GM19468 (cell line): ENCODE measurements at regions not wholly inside any gene's neighbourhood (a gene's known extent, or its start where the extent isn't known, plus 50 kb on each side); places are given as distances from the start of the nearest gene placed in this dataset.
A peak's percentile ranks its signal among the peaks of the same experiment; 100 is the strongest.

ENCODE experiments used
- ATAC-seq: cut with Tn5 transposase; IDR thresholded peaks from one replicate; pipeline ENCODE4 v1.9.1; 2021; ENCODE audit warnings: mild to moderate bottlenecking, moderate library complexity, moderate number of reproducible peaks; ENCODE audit not compliant: unreplicated experiment; ENCODE audit errors: extremely low read depth

DNA sequence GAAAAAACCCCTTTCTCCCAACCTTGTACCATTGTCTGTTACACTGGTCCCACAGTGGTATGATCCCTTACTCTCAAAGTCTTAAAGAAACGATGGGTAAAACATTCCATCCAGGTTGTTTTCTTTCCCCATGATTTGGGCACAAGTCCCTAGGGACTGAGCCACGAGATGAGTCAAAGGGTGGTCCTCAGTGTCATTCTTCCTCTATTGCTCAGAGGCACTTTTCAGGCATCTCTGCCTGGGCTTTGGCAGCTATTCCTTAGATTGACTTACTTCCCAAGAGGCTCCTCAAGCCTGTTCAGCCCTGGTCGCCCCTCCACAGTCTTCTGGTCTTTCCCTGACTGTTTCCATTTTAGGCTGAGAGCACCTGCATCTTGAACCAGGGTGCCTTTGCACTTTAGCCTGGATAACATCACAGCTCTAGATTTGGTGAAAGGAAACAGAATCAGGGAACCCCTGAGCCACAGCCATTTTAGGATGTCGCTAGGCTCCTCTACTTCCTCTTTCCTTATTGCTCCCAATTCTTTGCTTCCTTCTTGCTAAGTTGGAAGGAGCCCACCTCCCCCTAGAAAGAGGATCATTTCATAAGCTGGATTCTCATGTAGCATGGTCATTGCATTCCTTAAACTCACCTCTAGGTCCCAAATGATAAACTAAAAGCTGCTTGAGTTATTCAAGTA, 131.0 kb upstream of the TPRG1 start:
- ATAC-seq, result no peak

DNA sequence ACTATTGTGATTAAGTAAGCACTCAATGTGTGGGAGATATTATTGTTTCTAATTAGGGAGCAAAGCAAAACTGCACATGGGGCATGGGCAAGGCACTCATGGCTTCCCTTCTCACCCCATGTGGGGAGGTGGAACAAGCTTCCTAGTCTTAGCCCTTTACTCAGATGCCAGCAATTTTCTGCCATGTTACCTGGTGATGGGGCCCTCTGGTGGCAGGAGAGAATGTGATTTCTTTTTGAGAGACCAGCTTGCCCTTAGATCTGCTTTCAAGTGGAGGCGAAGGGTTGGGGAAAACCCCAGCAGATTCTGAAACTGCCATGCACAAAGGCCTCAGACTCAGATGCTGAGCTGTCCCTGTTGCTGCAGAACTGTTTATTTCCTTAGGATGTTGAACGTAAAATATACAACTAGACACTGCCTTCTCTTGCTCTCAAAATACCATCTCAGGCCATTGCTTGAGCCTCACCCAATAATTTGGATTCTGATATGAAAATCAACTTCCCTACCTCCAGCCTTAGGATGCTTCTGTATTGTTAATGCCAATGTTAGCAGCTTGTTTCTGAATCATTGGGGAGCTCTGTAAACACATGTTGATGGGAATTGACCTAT, 130.2 kb upstream of the TPRG1 start:
- ATAC-seq, result peak; percentile 33

DNA sequence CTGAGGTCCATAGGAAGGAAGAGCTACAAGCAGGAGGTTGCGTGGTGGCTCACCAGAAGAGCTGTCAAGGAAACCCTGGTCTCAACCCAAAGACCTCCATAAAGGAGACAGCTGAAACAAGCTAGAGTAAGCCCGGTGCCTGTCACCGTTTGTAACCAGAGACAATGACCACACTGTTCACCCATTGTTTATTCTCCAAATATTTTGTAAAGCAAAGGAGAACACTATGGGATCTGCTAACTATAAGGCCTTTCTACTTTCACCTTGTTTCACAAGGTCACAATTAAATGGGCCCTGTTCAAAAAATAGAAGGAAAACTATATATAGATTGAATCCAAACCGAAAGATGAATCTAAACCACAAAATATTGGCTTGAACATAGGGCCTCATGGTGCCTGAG, 128.9 kb upstream of the TPRG1 start:
- no peak for ATAC-seq

DNA sequence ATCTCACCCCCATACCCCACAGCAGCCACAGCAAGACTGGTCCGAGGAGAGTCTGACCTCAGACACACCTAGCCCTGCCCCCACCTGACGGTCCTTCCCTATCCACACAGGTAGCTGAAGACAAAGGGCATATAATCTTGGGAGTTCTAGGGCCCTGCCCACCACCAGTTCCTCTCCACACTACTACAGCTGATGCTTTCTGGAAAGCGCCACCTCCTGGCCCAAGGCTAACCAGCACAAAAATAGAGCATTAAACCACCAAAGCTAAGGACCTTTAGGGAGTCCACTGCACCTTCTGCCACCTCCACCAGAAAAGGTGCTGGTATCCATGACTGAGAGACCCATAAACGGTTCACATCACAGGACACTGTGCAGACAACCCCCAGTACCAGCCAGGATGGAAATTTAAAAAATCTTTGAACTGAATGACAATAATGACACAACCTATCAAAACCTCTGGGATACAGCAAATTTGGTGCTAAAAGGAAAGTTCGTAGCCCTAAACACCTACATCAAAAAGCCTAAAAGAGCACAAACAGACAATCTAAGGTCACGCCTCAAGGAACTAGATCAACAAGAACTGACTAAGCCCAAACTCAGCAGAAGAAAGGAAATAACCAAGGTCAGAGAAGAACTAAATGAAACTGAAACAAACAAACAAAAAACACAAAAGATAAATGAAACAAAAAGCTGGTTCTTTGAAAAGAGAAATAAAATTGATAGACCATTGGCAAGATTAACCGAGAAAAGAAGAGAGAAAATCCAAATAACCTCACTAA, 122.1 kb upstream of the TPRG1 start:
- ATAC-seq, result no peak

DNA sequence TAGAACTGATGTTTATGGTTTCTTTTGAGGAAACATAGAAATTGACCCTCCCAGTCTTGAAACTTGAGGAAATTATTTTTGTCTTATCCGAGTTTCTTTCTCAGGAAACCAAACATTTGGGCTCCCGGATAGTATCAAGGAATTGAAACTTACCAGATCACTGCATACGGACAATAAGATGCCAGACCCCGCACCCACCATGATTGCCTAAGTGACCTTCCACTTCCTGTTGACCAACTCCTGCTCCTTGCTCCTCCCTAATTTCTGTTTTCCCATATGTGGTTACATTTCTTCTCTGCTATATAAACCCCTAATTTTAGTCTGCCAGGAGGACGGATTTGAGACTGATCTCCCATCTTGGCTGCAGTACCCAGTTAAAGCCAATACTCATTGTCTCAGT, 118.4 kb upstream of the TPRG1 start:
- ATAC-seq, result no peak

DNA sequence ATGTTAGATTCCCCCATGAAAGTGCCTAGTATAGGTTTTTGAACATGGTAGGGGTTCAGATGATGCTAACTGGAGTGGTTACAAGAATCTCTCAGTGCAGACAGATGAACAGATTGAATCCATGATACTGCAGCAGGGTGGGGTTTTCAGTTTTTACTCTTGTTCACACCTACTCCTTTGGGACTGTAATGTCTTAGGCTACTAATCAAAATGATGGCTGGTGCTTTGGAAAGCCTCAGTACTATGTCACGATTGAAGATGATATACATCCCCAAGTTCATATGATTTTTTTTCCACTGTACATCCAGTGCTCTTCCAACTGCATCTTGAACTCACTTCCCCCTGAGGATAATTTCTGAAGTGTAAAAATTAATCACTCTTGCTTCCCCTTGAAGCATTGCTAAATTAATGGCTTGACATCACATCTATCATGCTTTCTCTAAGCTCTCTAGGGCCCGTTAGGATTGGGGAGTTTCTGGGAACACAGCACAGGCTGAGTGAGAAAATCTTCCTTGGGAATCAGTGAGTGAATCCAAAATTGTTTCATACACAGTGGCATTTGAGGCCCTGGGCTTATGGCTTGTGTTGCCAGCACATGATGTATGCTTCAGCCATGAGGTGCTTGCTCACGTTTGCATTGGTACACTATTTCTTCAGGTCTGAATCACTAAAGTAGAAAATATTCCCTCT, 115.0 kb upstream of the TPRG1 start:
- ATAC-seq, result no peak

DNA sequence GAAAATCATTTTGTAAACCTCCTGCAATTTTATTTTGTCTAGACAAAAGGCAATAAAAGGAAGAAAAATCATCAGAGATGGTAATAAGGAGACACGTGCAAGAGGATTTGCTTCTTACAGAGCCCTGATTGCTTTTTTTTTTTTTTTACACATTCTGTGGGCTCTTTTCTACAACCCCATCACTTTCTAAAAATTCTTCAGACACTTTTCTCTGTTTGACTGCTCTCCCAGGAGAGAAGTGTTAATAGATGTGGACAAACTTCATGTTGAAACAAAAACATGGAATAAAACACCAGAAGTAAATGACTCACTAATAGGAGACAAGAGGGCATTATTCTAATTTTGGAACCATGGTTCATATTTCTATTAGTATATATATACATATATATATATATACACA, 114.4 kb upstream of the TPRG1 start:
- ATAC-seq, result no peak

DNA sequence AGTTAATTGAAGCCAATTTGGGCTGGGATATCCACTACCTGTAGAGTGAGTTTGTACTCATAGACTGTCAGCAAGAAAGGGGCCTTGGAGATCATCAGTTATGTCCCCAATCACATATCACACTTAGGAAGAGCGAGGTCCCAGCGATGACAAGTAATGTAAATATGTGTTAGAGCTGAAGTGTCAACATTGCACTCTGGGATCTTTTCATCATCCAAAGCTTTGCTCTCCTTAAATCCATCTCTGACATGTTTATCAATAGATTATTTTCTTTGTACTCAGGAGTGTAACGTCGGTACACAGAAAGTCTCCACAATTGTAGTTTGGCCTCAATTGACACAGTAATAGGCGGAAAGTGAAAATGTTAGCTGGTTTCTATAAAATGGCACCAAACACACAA, 113.7 kb upstream of the TPRG1 start:
- no peak for ATAC-seq

DNA sequence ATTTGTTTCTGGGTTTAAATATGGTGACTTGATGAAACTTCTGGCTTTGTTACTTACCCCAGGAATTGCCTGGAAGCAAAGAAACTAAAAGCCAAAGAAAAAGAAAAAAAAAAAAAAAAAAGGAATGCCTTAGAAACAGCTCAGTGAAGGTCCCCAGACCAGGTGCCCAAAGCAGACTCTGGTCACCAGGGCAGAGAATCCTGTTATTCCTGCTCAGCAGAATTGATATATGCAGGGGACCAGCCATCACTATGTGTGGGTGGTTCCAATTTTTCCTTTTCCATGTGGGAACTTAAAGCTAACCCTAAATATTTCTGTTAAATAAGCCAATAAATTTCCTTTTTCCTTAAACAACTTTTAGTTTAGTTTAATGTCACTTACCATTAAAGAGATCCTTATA, 100.8 kb upstream of the TPRG1 start:
- no peak for ATAC-seq

DNA sequence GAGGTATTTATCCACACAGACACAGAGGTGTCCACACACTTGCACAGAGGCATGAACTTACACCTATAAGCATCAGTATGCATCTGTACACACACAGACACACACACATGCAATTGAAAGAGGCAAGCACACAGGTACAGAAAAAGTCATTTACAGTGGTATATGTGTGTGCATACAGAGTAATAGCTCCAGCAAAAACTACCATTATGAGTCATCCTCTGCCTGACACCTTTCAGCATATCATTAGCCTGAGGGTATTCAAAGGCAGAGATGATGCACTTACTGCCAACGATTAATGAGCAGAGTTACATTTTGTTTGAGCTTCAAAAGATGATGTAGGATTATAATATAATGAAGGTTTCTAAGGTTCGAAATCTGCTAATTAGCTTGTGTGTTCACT, 100.3 kb upstream of the TPRG1 start:
- ATAC-seq, result no peak

DNA sequence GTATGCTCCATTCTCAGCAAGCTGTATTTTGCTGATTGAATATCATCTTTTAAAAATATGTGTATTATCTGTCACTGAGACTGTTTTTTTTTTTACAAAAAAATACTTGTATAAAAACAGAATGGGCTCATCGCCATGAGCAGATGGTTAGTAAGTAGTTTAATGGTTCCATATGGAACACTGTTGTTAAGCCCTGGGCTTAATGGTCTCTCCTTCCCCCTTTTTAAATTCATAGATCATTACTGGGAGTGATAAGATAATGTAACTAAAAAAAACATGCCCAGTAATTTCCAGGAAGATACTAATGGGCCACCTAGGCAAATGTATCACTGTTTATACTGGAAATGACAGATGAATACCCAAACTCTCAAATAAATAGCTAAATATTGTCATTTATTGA, 95.3 kb upstream of the TPRG1 start:
- no peak for ATAC-seq

DNA sequence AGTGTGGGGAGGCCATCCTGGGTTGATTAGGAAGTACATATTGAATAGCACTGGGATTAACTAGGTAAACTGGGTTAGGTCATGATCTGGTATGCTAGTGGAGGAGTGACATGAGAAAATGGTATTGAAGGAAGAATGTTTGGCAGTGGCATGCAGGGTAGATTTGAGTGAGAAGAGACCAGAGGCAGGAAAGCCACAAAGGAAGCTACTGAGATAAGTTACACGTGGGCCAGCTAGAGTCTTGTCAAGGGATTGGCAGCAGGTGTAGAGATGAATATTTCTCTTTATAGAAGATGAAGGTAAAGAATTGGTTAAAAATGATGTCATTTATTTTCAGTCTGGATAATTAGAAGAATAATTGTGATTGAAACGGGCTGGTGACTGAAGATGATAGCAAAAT, 91.0 kb upstream of the TPRG1 start:
- ATAC-seq, result no peak

DNA sequence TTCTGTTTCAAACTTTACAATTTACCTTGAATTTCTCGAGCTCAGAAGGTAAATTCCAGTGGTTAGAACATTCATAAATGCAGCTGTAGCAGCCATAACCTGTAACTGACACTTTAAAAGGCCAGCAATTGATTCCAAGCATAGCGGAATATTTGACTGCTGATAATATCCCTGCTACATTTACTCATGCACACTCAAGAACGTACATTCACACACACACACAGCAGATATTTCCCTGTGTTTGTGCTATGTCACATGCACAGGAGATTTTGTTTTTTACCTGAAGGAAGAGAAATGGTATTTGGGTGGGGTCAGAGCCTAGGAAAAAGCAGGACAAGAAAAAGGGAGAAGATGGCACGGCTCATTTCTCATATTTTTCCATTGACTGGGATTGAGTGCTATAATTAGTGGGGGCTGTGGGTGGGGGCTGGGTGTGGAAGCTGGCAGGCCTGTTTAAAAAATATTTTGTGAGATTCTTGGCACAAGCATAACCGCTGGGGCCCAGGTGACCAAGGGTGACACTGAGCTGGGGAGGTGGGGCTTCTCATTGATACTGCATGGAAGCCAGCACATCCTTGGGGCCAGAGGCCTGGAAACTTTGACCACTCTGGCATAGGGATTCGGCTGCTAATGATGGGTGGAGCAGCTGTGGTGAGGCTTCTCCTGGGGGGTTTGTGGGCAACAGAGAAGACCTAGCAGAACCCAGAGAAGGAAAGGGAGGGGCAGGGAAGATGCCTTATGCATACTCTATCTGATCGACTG, 88.9 kb upstream of the TPRG1 start:
- no peak for ATAC-seq

DNA sequence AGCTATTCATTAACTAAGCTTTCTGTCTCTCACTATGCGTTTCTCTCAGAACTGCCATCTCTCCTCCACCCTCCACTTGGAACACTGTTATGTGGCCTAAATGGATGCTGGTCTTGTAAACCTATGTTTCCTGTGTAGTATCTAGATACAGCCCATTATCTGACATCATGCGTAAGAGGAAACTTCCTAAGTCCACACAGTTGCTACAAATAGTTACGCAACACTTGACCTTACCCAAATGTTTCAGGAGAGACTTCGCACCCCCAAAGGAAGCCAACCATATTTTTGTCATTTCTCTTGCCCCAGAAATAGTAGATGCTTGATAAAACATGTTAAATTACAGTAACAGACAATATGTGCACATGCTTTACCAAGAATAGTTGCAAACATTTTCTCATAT, 87.2 kb upstream of the TPRG1 start:
- no peak for ATAC-seq

DNA sequence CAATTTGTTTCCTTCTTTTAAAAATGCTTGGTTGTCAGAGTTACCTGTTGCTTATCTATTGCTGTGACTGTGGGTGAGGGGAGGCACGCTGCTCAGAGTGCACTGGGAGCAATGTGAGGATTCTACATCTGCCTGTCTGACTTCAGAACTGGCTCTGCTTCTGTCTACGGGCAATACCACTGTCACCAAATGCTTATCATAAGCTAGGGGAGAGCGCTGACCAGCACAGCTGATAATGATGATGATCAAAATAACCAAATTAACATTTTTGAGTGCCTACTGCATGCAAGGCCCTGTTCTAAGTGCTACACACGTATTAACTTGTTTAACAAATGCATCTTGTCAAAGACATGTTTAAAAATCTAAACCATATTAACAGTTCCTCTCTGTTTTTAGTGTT, 79.2 kb upstream of the TPRG1 start:
- ATAC-seq, result no peak

DNA sequence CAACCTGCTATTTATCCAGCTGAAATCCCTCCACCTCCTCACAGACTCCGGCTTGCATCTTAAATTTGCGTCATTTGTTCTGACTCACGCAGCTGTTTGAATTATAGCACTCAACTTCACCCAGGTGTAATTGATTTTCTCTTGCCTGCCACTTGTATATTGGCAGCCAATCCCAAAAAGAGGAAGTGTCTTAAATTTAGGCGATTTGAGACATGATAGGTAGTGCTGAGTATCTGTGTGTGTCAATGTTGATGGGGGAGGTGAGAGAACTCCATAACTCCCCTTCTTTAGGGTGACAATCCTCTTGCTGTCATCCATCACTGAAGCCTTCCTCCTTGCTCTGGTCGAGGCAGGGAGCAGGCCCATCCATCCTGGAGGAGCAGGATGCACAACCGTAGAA, 77.2 kb upstream of the TPRG1 start:
- no peak for ATAC-seq

DNA sequence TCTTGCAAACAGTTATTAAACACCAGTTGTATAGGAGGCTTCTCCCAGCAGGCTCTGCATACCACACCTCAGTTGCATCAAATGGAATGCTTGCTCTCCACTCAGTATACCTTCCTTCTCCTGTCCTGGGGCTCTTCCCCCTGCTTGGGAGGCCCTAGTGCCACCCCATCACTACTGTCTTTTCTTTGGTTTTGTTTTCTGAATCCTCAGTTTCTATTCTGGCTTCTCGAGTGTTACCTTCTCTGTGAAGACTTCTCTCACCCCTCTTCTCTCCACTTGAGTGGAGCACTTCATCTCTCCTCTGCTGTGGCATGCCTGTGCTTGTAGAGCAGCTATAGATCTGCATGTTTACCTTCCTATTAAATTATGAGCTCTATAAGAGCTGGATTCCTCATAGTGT, 75.7 kb upstream of the TPRG1 start:
- ATAC-seq, result no peak

DNA sequence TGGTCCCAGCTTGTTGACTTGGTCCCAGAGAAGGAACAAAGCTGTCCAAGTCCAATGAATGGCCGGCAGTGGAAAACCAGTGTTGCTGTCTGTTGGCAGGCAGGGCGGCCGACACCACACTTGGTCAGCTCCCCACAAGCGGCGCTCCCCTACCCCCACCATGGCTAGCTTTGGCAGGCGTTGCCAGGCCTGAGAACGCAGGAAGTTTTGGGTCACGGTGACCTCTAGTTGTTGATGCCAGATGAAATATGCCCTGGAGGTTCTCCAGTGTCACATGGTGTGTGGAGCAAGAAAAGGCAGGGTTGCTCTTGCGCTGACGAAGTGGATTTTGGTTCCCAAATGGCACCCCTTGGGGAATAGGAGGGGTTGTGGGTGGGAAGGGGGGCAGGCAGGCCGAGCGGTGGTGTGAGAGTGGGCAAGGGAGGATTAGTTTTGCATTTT, 72.7 kb upstream of the TPRG1 start:
- no peak for ATAC-seq

DNA sequence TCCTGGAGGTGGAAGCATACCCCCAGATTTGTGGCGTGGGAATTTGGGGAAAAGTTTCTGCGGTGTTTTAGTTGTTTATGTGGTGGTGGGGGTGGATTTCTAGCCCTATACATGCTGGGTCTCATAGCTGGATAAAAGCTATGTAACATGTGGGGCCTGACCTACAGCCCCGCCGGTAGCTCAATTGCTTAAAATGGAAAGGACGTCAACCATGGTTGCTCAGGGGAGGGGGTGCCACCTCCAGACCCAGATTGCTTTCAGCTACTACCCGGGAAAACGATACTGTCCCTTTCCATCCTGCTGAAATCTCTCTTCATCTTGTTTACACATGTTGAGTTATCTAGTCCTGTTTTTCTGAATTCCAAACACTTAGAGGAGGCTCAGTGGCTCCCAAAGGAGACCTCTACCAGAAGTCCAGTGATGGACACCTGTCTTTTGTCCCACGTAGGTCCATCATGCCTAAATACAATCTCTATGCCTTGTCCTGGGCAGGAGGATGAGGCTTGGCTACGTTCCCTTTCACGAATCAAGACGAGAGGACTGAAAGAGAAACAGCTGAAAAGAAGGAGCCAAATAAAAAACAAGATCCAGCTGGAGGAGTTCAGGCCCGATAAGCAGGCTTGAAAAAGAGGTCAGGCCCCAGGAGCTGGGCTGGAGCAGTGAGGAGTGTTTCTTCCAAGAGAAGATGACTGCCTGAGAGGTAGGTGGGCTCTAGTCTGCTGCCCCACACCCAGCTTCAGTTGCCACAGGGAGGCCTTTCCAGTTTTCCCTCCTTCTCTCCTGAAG, 72.1 kb upstream of the TPRG1 start:
- no peak for ATAC-seq

DNA sequence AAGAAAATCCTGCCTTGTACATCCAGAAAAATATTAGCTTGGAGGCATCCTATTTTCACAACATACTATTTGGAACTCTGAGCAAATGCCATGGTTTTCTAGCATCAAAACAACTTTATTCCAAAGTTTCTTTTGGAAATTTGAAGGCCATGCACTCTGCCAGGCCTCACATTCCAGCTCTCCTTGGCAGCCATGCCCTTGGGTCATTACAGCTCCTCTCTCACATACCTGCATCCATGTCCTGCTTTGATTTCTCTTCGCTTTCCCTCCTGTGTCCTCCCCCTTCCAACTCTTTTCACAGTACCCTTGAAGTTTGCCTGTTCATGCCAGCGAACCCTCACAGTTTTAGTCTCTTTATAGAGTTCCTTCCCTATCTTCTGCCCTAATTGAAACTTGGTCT, 70.9 kb upstream of the TPRG1 start:
- no peak for ATAC-seq
